ENCODE measurements at regions not wholly inside any gene's neighbourhood (a gene's known extent, or its start where the extent isn't known, plus 50 kb on each side); places are given as distances from the start of the nearest gene placed in this dataset.
"Not testable (repeated sequence)": the region's sequence is repeated elsewhere in the genome, so short reads cannot be mapped to it uniquely, and the experiment has no call there.

GRCh38 chr15:81705727-81706126, 331.7 kb upstream of the TMC3 start:
- not testable (repeated sequence) for TF ChIP-seq EP300 (IDR thresholded peaks at IDR 0.05); CTCF (IDR thresholded peaks at IDR 0.05); HOXB5 (CRISPR knock-in tag; IDR thresholded peaks at IDR 0.05); POLR2A (IDR thresholded peaks at IDR 0.05; ENCODE audit: low read length); RCOR1 (IDR thresholded peaks at IDR 0.05; ENCODE audit: low read depth, low read length); BHLHE40 (IDR thresholded peaks at IDR 0.05; ENCODE audit: low read depth, low read length); RAD21 (conservative IDR thresholded peaks at IDR 0.05 in 1 of 2, IDR thresholded peaks at IDR 0.05 in 1 of 2); SREBF2 (IDR thresholded peaks at IDR 0.05); MAFK (IDR thresholded peaks at IDR 0.05; ENCODE audit: partially characterized antibody); MAX (IDR thresholded peaks at IDR 0.05)

Data from A549 (cell line).